HG02678 (cell line): ENCODE measurements at regions not wholly inside any gene's neighbourhood (a gene's known extent, or its start where the extent isn't known, plus 50 kb on each side); places are given as distances from the start of the nearest gene placed in this dataset.

ENCODE experiments used
- ATAC-seq: cut with Tn5 transposase; IDR thresholded peaks from one replicate; pipeline ENCODE4 v1.9.1; 2021; ENCODE audit warnings: mild to moderate bottlenecking, moderate library complexity; ENCODE audit not compliant: unreplicated experiment

GRCh38 chr7:86949779-86950260, 109.6 kb downstream of the ELAPOR2 start:
- no peak for ATAC-seq

GRCh38 chr7:86949052-86949778, 110.2 kb downstream of the ELAPOR2 start:
- ATAC-seq, result peak; percentile 89

GRCh38 chr7:86947929-86948328, 111.5 kb downstream of the ELAPOR2 start:
- ATAC-seq, result no peak

GRCh38 chr7:86943447-86943846, 116.0 kb downstream of the ELAPOR2 start:
- no peak for ATAC-seq

GRCh38 chr7:86942995-86943394, 116.5 kb downstream of the ELAPOR2 start:
- ATAC-seq, result no peak

- ATAC-seq, result no peak
Measured at GRCh38 chr7:86942081-86942480, 117.4 kb downstream of the ELAPOR2 start.

GRCh38 chr7:86939197-86939814, 120.1 kb downstream of the ELAPOR2 start:
- ATAC-seq, result peak; percentile 92

- no peak for ATAC-seq
Measured at GRCh38 chr7:86937363-86937878, 122.0 kb downstream of the ELAPOR2 start.

- ATAC-seq, result no peak
Measured at GRCh38 chr7:86933295-86933845, 126.1 kb downstream of the ELAPOR2 start.

- no peak for ATAC-seq
Measured at GRCh38 chr7:86932038-86932512, 127.4 kb downstream of the ELAPOR2 start.

GRCh38 chr7:86931439-86931838, 128.0 kb downstream of the ELAPOR2 start:
- no peak for ATAC-seq

- ATAC-seq, result no peak
Measured at GRCh38 chr7:86930554-86931307, 128.7 kb downstream of the ELAPOR2 start.

GRCh38 chr7:86929293-86930109, 130.0 kb downstream of the ELAPOR2 start:
- ATAC-seq, result peak; percentile 49

- ATAC-seq, result no peak
Measured at GRCh38 chr7:86928308-86928707, 131.1 kb downstream of the ELAPOR2 start.

- peak; percentile 77 for ATAC-seq
Measured at GRCh38 chr7:86926732-86927131, 132.7 kb downstream of the ELAPOR2 start.

- no peak for ATAC-seq
Measured at GRCh38 chr7:86925221-86925620, 134.2 kb downstream of the ELAPOR2 start.

GRCh38 chr7:86923527-86923926, 135.9 kb downstream of the ELAPOR2 start:
- ATAC-seq, result no peak

GRCh38 chr7:86920154-86920553, 139.3 kb downstream of the ELAPOR2 start:
- no peak for ATAC-seq

- no peak for ATAC-seq
Measured at GRCh38 chr7:86918245-86918644, 141.2 kb downstream of the ELAPOR2 start.

GRCh38 chr7:86916277-86916825, 143.1 kb downstream of the ELAPOR2 start:
- no peak for ATAC-seq
